ENCODE measurements at regions not wholly inside any gene's neighbourhood (a gene's known extent, or its start where the extent isn't known, plus 50 kb on each side); places are given as distances from the start of the nearest gene placed in this dataset.

DNA sequence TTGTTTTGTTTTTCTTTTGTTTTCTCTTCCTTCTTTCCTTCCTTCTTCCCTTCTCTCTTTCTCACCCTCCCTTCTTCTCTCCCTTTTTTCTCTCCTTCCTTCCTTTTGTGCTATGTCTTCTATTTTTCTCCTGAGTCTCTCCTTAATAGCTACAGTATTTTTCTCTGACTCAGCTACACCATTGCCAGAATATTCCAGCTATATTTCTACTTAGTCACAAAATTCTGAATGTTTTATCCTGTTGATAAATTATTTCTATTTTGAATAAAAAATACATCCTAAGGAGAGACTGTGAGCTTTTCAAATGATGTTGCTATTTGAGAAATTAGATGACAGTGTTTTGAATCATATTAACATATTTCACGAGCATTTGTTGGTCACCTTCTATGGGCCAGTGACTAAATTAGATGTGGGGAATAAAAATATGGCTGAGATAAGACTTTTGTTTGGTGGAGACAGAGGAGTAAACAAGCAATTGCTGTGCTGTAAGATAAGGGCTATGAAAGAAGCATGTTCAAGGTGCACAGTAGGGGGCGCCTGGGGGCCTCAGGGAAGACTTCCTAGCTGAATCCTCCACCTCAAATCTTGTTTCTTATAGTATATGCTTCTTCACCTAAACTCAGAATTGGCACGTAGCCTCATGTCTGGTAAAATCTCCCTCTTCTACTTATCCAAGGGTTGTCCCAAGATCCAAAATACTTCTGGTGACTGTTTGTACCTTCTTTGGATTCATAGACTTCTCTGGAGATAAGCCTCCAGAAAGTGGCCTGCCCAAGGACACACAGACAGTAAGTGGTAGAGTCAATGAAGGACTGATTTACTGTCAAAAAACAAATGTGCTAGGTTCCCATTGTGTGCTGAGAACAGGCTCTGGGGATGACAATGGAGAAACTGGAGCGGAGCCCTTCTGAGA, 115.5 kb upstream of the CREB5 start:
- peak; percentile 55 for DNase-seq

DNA sequence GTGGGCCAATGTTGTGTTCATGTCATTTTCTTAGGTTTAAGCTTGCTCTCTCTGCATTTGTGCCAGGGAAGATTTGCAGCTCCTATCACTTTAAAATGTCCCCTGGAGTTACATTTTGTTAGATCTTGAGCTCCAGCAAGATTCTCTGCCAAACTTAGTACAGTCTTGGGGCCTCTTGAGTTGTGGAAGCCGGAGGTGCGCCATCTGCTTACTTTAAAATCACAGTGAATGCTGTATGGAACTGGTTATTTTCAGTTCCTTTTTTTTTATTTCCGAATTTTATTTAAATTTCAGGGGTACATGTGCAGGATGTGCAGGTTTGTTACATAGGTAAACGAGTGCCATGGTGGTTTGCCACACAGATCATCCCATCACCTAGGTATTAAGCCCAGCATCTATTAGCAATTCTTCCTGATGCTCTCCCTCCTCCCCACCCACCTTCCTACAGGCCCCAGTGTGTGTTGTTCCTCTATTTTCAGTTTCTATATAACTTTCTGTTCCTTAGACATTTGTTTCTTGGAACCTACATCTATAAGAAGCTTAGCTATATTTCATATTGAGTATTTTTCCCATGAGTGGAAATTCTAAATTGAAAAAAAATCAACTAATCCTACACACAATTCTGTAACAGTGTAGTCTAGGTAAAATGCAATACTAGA, 114.4 kb upstream of the CREB5 start:
- DNase-seq, result no peak

DNA sequence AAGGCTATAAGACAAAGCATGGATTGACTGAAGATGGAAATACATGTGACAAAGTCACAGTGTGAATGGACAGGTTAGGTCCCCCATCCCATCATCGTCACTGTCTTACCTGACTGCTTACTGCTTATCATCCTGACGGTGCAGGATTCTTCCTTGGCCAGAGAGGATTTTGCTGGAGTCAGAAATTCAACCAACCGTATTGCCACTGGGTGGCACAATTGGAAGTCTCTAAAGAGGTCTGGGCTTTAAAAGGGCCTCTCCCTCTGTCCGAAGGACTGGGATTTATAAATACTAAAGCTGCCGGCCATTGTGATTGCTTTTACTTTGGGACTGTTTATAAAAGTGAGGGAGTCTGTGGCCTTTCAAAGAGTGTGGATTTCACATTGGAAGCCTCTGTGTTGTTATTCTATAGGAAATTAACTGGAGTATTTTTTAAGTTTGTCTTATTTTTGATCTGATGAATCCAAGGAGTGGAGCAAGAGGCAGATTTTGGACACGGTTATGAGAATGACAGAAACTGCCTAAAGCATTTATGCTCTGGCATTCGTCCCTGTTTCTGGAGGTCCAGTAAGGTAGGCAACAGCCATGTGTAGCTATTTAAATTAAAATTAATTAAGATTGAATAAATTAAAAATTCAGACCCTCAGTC, 113.3 kb upstream of the CREB5 start:
- DNase-seq, result peak; percentile 72

DNA sequence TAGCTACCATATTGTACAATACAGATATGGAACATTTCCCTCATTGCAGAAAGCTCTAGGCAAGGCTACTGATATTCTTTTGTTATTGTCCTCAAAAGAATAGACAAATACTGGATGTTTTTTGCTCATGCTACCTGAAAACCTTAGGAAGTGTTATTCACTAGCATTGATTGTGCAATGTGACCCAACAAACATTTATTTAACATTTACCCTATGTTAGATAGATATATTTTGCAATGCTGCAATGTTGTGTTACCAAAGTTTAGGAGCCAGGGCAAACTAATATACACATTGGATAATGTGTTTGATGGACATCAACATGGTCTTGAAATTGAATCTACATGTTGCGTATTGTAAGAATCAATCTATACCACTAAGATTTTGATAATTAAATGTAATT, 112.8 kb upstream of the CREB5 start:
- no peak for DNase-seq

DNA sequence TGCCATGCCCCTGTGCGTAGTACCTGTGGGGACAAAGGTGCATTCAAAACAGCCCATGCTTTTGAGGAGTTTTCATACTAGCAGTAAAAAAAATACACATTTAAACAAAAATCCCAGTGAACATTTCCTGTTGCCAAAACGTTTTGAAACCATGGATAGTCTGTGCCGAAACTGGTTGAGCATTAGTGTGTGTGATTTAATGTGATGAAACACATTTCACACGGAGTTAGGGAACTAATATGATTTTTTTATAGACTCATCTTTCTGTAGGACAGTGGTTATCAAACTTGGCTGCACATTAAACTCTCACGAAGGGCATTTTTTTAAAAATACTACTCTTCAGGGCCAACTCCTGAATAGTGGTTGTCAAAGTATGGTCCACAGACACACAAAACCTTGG, 111.8 kb upstream of the CREB5 start:
- DNase-seq, result no peak

DNA sequence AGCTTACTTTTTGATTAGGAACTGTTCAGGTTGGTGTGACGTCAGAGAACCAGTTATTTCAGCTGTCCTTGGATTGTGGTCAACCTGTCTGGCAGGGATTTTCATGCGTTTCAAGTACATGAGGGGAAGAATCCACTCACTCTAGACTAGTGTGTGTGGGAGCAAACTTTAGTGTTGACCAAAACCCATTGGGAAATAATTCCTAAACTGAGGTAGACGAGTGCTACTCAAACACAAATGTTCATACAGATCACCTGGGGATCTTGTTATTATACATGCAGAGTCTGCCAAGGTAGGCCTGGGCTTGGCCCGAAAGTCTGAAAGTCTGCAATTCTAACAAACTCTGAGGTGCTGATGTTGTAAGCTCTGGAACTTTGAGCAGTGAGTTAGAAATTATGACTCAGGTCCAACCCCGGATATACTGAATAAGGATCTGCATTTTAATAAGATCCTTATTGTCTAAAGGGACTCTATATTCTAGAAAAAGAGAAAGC, 111.1 kb upstream of the CREB5 start:
- peak; percentile 68 for DNase-seq

DNA sequence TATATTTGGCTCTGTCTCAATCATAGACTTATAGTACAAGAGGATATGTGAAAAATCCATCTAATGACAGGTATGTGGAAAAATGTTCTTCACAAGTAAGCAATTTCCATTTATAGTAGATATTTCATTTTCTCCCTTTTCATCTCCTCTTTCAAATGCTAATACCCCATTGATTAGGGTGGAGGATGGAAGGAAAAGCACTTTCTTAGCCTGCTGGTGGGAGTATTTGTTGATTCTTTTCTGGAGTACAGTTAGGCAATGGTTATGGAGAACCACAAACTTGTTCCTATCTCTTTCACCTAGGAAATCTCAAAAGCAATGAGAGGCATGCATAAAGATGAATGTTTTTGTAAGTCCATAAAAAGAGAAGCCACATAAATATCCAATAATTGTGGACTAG, 108.0 kb upstream of the CREB5 start:
- no peak for DNase-seq

DNA sequence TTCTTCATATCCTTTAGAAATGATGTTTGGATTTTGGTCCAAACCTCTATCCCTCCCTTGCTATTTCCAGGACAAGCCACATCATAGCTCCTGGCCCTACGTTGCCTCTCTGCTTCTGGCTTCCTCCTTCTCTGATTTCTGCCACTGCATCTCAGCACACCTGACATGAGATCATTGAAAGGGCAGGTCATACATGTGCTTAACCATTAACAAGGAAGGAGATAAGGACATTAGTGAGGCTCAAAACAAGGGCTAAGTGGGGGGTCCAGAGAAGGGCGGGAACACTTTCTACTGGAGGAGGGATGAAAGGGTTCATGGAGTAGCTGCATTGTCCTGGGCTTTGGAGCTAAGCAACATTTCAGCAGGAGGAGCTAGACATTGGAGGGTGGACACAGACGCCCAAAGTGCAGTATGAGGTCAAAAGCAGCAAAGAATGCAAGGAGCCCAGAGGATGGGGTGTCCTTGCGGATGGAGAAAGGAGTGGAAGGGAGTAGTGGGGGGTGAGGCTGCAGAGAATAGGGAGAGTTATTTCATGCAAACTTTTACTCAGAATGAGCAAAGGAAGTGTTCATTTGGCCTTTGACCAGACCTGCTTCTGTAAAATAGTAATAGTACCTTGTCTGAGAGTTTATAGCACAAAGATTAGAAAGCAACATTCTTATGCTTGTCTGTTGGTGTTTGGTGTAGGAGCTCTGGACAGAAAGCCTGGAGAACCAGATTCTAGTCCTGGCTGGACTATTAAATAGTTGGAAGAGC, 102.4 kb upstream of the CREB5 start:
- no peak for DNase-seq

DNA sequence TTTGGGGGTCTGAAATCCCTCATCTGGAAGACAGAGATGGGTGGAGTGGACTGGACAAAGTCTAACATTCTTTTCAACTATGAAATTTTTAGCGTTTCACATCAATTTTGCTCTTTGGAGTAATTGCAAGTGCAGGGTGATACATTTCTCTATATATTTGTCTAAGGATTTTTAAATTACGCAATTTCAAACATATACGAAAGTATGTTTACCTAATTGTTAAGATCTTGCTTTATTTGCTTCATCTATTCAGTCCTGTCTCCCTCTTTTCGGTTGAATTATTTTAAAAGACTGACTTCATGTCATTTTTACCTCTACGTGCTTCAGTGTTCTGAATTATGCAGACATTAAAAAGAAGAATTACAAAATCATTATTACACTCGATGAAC, 101.9 kb upstream of the CREB5 start:
- no peak for DNase-seq

DNA sequence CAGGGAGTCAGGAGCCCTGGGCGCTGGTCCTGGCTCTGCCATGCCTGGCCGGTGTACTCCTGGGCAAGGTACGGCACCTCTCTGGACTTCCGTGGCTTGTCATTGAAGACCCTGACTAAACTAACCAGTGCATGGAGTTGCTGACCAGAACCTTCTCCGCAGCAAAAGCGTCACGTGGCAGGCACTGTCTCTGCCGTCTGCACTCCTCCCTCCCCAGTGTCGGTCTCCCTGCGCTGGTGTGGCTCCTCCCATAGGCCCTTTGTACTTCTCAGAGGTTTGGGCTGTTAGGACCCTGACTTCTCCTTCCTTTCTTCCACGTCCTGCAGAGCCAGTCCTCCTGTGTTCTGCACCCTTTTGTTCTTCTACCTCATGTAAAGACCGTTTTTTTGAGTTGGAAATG, 100.6 kb upstream of the CREB5 start:
- DNase-seq, result no peak

DNA sequence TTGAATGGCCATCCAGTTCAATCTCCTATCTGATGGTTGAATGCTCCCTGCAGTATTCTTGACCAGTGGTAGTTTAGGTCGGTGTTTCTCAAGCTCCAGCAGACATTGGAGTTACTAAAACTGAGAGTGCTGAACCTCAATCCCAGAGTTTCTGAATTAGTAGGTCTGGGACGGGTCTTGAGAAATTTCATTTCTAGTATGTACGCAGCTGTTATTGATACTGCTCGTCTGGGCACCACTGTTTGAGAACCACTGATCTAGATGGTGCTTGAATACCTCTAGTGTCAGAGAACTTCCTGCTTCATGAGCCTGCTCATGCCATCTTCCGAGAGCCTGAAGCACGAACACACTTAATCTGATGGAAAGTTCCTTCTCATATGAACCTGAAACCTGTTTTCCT, 99.4 kb upstream of the CREB5 start:
- DNase-seq, result no peak

DNA sequence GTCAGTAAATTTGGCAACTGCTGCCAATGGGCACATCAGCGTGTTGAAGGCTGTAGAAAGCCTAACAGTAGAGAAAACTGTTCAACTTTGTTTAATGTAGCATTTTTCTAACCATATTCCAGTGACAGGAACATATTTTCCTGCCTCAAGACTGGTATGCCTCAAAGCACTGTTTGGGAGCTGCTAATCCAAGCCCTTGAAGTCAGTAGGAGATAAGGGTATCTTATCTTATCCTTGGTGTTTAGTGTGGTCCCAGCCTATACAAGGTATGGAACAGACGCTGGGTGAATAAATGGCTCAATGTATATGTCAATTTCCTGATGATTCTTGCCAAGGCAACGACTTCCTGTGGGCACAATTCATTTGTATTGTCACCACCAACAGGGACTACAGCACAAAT, 97.5 kb upstream of the CREB5 start:
- DNase-seq, result no peak

DNA sequence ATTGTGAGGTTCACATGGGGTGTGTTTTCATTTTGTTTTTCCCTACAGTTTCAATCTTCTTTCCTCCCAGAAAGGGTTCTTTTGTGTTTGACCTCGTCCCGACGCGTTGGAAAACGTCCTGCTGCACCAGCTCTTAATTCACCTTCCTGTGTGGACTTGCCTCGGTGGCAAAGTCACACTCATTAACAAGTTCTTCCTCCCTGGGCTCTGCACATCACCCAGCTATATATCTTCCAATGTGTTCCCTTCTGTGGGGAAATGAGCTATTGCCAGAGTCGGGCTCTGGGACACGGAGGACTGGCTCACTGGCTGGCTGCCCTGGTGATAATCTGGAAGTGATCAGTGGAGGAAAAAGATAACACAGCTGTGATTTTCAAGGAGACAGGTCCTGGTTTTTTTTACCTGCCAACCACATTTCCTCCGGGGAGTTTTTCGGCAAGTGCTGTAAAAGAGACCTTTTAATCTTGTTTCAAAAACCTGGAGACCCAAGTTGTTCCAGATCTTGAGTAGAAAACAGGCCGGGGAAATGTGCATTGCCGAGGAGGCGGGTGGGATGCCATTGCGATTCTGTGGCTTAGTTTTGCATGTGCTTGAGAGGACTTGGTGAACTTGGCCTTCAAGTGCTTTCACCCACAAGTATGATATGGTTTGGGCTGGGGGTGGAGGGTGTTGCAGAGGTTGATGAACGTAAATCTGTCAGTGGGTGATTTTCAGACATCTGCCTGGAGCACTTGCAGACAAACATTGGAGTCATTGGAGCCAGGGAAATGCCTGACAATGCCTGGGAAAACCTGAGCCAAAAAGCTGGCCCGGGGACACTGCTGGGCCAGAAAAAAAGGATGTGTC, 96.5 kb upstream of the CREB5 start:
- DNase-seq, result no peak

DNA sequence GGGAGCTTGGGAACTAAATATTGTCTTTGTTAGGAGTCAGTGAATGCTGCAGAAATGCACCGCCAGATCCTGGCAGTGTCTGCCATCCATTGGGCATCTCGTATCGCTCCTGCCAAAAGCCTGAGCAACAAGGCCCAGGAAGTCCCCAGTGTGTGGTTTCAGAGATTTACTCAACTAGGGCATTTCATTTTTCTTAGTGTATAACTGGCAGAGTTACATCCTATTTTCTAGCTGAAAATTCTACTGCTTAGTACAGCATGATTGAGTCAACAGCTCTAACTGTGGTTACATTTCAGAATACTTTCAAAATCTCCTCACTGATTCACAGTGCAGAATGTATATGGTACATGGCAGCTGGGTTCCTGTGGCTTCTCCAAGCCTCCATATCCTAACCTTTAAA, 95.8 kb upstream of the CREB5 start:
- DNase-seq, result peak; percentile 56

DNA sequence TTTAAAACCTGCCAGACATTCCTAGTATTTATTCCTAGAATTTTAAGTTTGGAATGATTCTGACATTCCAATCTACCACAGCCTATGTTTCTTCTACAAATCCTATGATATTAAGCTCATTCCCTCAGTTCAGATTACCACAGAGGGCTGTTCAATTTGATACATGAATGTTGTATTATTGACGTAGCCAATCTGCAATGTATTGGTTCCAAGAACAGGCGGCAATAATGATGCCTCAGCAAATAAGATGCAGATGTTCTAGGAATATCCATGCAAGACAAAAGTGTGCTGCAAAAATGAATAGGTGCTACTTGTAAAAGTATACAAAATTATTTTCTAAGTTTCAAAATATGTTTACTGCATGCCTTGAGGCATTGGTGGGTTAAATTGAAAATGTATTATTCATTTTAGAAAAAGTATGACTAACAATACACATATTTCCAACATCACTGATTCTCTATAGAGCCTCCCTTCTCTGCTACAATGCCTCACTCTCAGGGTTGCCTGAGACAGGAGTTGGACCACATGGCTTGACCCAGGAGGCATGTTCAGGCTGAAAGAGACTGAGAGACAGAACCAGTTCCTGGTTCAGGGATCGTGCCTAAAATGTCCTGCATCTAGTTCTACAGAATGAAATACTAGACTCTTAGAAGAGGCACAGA, 94.1 kb upstream of the CREB5 start:
- no peak for DNase-seq

DNA sequence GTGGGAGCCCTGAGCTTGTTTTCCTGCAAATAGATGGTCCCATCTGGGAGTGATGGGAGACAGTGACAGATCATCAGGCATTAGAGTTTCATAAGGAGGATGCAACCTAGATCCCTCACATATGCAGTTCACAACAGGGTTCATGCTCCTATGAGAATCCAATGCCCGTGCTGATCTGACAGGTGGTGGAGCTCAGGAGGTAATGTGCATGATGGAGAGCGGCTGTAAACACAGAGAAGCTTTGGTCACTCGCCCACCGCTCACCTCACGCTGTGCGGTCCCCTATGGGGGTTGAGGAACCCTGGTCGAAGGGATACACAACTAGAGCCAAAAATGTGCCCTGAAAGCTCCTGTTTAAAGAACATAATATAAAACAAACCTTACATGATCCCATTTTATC, 88.5 kb upstream of the CREB5 start:
- DNase-seq, result no peak

DNA sequence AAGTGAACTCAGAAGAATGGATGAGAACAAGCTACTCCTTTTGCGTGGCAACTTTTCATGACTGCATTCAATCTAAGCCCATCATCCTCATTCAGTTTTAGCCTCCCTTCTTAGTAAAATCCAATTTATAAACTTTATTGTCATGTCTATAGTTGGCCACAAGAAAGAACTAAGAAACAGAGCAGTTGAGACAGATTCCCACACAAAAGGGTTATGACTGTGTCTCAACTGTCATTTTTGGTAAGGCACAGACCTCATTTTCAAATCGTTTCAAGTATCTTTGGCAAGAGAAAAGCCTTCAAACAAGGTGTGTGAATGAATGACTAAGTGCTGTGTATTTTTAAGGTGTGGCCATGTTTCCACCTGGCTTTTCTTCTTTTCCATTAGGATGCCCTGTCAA, 84.2 kb upstream of the CREB5 start:
- DNase-seq, result no peak

DNA sequence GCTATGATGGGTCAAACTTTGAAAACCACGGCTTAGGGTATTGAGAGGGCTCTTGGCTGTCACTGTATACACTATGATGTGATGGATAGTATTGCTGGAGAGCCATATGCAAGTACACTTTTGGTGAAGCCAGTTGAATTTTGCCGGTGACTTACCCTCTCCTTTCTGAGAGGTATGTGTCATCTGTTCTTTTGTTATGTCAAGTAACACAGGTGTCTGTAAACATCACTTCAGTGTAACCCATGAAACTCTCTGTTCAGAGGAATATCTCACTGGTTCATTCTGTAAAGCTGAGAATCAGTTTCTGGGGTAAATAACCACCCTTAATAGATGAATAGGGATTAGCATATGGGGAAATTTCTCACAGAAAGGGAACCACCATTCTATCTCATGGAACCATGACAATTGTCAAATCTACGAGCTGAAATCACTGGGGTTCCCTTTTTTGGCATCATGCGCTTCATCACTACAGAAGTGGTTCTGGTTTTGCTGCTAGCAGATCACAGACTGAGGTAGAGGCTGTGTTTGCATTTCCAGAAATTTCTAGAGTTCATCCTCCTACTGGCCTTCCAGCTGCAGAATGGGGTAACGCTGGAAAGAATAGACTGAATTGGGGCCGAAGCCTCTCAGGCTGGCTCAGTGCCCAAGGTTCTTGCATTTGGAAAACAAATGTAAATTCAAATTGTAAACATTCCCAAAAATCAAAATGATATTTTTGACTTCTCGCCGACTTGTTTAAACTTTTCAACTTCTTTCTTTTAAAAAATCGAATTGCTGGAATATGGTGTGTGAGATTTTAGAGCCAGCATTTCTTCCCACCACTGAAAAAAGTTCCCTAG, 83.3 kb upstream of the CREB5 start:
- DNase-seq, result no peak

DNA sequence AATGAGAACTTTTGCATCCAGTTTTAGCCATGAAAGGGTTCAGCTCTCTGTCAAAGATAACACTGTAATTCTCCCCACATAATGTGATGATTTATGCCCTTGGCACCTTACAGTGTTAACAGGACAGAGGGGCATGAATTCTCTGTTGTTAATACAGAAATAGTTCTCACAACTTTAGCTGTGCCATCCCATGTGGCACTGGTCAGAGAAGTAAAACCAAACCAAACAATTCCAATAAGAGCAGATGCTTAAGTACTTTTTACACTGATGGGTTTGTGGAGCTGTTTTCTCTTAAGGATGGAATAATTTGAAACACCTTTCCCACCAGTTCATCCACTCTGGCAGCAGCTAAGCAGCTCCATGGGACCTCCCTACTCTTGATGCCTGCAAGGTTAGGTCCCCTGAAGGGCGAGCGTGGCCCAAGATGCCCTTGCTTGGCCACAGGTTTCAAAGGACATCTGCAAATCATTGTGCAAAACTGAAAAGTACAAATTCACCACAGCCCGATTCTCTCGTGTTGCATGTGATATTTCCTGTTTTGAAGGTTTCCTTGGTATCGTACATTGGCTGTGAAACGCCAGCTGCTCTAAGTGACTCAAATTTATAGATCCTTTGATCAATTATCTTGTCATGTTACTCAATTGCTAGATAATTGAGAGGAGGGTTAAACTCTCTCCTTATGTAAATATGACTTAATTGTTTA, 82.5 kb upstream of the CREB5 start:
- no peak for DNase-seq

Data from NCI-H226 (cell line).